Ovary (tissue), 7 donors: ENCODE measurements at regions not wholly inside any gene's neighbourhood (a gene's known extent, or its start where the extent isn't known, plus 50 kb on each side); places are given as distances from the start of the nearest gene placed in this dataset.

Source experiments
- DNase-seq, 5 donors: peaks; one replicate each; pipeline ENCODE4 v3.0.0-alpha.2; 2019 to 2020
- H3K27ac ChIP-seq, 2 donors: fragments of 200-600 bp; one replicate each; pipeline versions ENCODE4 v1.5.1 to v1.8.0; 2019 to 2022
- H3K27me3 ChIP-seq: fragments of 200-600 bp; one replicate; pipeline ENCODE4 v1.8.0; 2022
- H3K36me3 ChIP-seq: fragments of 200-600 bp; sonication (generic); one replicate; pipeline ENCODE4 v1.5.1; 2019
- H3K4me1 ChIP-seq: one replicate; pipeline ENCODE4 v1.8.1; 2013; ENCODE audit warnings: mild to moderate bottlenecking, moderate library complexity; ENCODE audit not compliant: insufficient read depth
- H3K4me3 ChIP-seq: fragments of 200-600 bp; sonication (generic); one replicate; pipeline ENCODE4 v1.5.1; 2017
- H3K9me3 ChIP-seq, 2 donors: fragments of 200-600 bp in 1 of 2; sonication (generic) in 1 of 2; one replicate each; pipeline versions ENCODE4 v1.5.1 to v1.8.1; 2013 to 2019; ENCODE audit warnings: mild to moderate bottlenecking in 1 of 2, moderate library complexity in 1 of 2
- CTCF ChIP-seq, 3 donors: fragments of 450-650 bp in 2 of 3; fragments of 200-600 bp in 1 of 3; IDR thresholded peaks; one replicate each; pipeline versions ENCODE4 v1.5.1 to v1.8.0; 2016 to 2022; ENCODE audit warnings: antibody characterized with exemption in 3 of 3, mild to moderate bottlenecking in 1 of 3
- EP300 ChIP-seq: sonication (generic); formaldehyde crosslinking; IDR thresholded peaks from one replicate; pipeline ENCODE4 v1.6.1; 2017; ENCODE audit warnings: antibody characterized with exemption
- POLR2A ChIP-seq: fragments of 450-650 bp; IDR thresholded peaks from one replicate; pipeline ENCODE4 v1.6.1; 2017; ENCODE audit warnings: antibody characterized with exemption, mild to moderate bottlenecking, moderate library complexity
- WGBS, 3 donors: extraction: QIAGEN DNeasy Blood & Tissue Kit in 1 of 3; methylation state at CpG; one replicate each; pipeline versions ENCODE4 v1.1.5 to v1.1.7; 2013 to 2017; 5-methylcytosine and 5-hydroxymethylcytosine counted together
- intact Hi-C, 4 donors: fragments of 100-400 bp; cut with DNase I; formaldehyde crosslinking; loops; one replicate each; pipeline versions ENCODE4 v1.11.0 to v1.15.1; 2022 to 2023
- donor health status: DM: no; HTN: no; CAD: no; lungs with moderate emphysema.
- donor health status: DM: no; HTN: no; CAD: no.
- donor health status: Bipolar disorder and iron deficiency.
- donor health status: DM: no; HTN: no; CAD: no.
- donor health status: DM: yes; HTN: yes; CAD: no.

- Histone ChIP-seq H3K27ac (no peak overlapping the region), H3K9me3 (no peaks in the 10 kb centered on the region), H3K4me3 (no peak overlapping the region), H3K27me3 (no peaks in the 10 kb centered on the region), H3K4me1 (no peaks in the 10 kb centered on the region), H3K36me3 (no peaks in the 10 kb centered on the region)
- TF ChIP-seq CTCF (IDR thresholded peaks at IDR 0.05), result no peak
- WGBS, 3 donors, result 92 to 94% (median 94%) methylated on average over 7 of the region's 7 CpGs
- no peak for DNase-seq
- intact Hi-C loops, result no loop called here
Measured at GRCh38 chr2:8587920-8588830, 93.7 kb upstream of the ID2 start.

GRCh38 chr2:8588831-8589191 lies 93.0 kb upstream of the ID2 start:
- Histone ChIP-seq H3K27me3 (no peaks in the 10 kb centered on the region), H3K27ac (no peak overlapping the region), H3K36me3 (no peaks in the 10 kb centered on the region), H3K9me3 (no peaks in the 10 kb centered on the region), H3K4me1 (peaks cover 2% of the 10 kb centered on the region), H3K4me3 (no peak overlapping the region)
- WGBS, 3 donors, result 87 to 90% (median 90%) methylated on average over 6 of the region's 6 CpGs
- no peak for TF ChIP-seq POLR2A
- TF ChIP-seq CTCF (IDR thresholded peaks at IDR 0.05), result no peak
- TF ChIP-seq EP300, result no peak
- intact Hi-C loops, result no loop called here
- no peak for DNase-seq

- Histone ChIP-seq H3K9me3 (no peaks in the 10 kb centered on the region), H3K36me3 (no peaks in the 10 kb centered on the region), H3K27ac (no peak overlapping the region), H3K4me3 (no peak overlapping the region), H3K27me3 (no peaks in the 10 kb centered on the region), H3K4me1 (peaks cover 7% of the 10 kb centered on the region)
- TF ChIP-seq CTCF (IDR thresholded peaks at IDR 0.05), result no peak
- TF ChIP-seq POLR2A, result no peak
- no peak for TF ChIP-seq EP300
- DNase-seq, result no peak
- intact Hi-C loops, result no loop called here
- 82 to 94% (median 92%) methylated on average over 1 of the region's 1 CpG for WGBS, 3 donors
Measured at GRCh38 chr2:8589721-8590120, 92.1 kb upstream of the ID2 start.

- Histone ChIP-seq H3K4me3 (no peak overlapping the region), H3K27ac (no peak overlapping the region), H3K36me3 (no peaks in the 10 kb centered on the region), H3K4me1 (peaks cover 9% of the 10 kb centered on the region), H3K27me3 (no peaks in the 10 kb centered on the region), H3K9me3 (no peaks in the 10 kb centered on the region)
- no peak for DNase-seq
- TF ChIP-seq CTCF (IDR thresholded peaks at IDR 0.05), result no peak
- TF ChIP-seq EP300, result no peak
- no peak for TF ChIP-seq POLR2A
- intact Hi-C loops, result no loop called here
- 83 to 95% (median 91%) methylated on average over 6 of the region's 6 CpGs for WGBS, 3 donors
Measured at GRCh38 chr2:8590938-8591337, 90.9 kb upstream of the ID2 start.
